ENCODE measurements at regions not wholly inside any gene's neighbourhood (a gene's known extent, or its start where the extent isn't known, plus 50 kb on each side); places are given as distances from the start of the nearest gene placed in this dataset.
"Not testable (repeated sequence)": the region's sequence is repeated elsewhere in the genome, so short reads cannot be mapped to it uniquely, and the experiment has no call there.

DNA sequence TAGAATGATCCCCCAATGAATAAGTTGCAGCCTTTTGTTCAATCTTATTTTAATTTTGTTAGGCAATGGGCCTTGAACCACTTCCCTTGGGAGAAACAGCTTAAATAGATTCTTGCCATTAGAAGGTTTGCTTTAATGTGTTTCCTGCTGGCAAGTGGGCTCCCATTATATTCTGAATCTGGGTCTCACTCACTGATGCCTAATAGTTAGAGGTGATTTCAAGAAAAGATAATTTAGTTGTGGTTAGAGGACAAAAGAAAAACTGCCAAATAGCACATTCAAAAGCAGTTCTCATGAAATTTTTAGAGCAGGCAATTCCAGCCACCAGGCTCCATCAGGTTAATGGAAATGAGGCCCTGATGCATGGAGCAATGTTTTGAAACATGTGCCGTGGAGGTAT is 362.6 kb upstream of the CHORDC1 start:
- Histone ChIP-seq H3K4me3 (ENCODE audit: low read depth in 1 of 2, low read length in 2 of 2) (no peak overlapping the region), H3K27me3 (ENCODE audit: control insufficient read depth in 1 of 2, insufficient read depth in 2 of 2, low read length in 2 of 2) (no peaks in the 10 kb centered on the region), H3K9ac (ENCODE audit: low read depth in 1 of 2, low read length in 2 of 2) (no peak overlapping the region), H3K9me3 (ENCODE audit: control insufficient read depth in 1 of 2, low read length in 2 of 2) (peaks cover 0 to 4% of the 10 kb centered on the region in 2 donors), H3K36me3 (ENCODE audit: control insufficient read depth in 1 of 2, insufficient read depth in 2 of 2, low read length in 2 of 2) (no peaks in the 10 kb centered on the region), H3K27ac (ENCODE audit: low read depth, low read length) (no peak overlapping the region), H3K4me1 (ENCODE audit: control insufficient read depth in 1 of 2, insufficient read depth in 2 of 2, low read length in 2 of 2) (no peaks in the 10 kb centered on the region)

DNA sequence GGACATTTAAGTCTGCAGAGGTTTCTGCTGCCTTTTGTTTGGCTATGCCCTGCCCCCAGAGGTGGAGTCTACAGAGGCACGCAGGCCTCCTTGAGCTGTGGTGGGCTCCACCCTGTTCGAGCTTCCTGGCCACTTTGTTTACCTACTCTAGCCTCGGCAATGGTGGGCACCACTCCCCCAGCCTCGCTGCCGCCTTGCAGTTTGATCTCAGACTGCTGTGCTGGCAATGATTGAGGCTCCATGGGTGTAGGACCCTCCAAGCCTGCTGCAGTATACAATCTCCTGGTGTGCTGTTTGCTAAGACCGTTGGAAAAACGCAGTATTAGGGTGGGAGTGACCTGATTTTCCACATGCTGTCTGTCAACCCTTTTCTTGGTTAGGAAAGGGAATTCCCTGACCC is 360.1 kb upstream of the CHORDC1 start:
- not testable (repeated sequence) for H3K27me3 ChIP-seq (ENCODE audit: control insufficient read depth in 1 of 2, insufficient read depth in 2 of 2, low read length in 2 of 2); H3K27ac ChIP-seq (ENCODE audit: low read depth, low read length); H3K9me3 ChIP-seq (ENCODE audit: control insufficient read depth in 1 of 2, low read length in 2 of 2); H3K9ac ChIP-seq (ENCODE audit: low read depth in 1 of 2, low read length in 2 of 2); H3K36me3 ChIP-seq (ENCODE audit: control insufficient read depth in 1 of 2, insufficient read depth in 2 of 2, low read length in 2 of 2); H3K4me1 ChIP-seq (ENCODE audit: control insufficient read depth in 1 of 2, insufficient read depth in 2 of 2, low read length in 2 of 2); H3K4me3 ChIP-seq (ENCODE audit: low read depth in 1 of 2, low read length in 2 of 2)

DNA sequence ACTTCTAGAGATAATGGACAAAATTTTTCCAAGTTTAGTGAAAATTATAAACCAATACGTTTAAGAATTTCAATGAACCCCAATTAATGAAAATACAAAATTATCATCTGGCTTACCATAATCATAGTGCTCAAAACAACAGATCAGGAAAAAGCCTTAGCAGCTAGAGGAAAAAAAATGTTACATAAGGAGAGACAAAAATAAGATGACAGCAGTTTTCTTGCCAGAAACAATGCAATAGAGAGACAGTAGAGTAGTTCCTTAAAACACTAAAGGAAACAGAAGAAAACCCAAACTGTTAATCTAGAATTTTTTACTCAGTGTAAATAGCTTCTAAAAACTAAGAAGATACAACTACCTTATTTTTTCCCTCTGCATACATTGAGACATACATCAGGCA is 341.7 kb upstream of the CHORDC1 start:
- Histone ChIP-seq H3K9me3 (ENCODE audit: control insufficient read depth in 1 of 2, low read length in 2 of 2) (no peaks in the 10 kb centered on the region), H3K27ac (ENCODE audit: low read depth, low read length) (no peak overlapping the region), H3K36me3 (ENCODE audit: control insufficient read depth in 1 of 2, insufficient read depth in 2 of 2, low read length in 2 of 2) (no peaks in the 10 kb centered on the region), H3K27me3 (ENCODE audit: control insufficient read depth in 1 of 2, insufficient read depth in 2 of 2, low read length in 2 of 2) (no peaks in the 10 kb centered on the region), H3K4me1 (ENCODE audit: control insufficient read depth in 1 of 2, insufficient read depth in 2 of 2, low read length in 2 of 2) (no peaks in the 10 kb centered on the region), H3K9ac (ENCODE audit: low read depth in 1 of 2, low read length in 2 of 2) (no peak overlapping the region), H3K4me3 (ENCODE audit: low read depth in 1 of 2, low read length in 2 of 2) (no peak overlapping the region)

- H3K9me3 ChIP-seq (ENCODE audit: control insufficient read depth in 1 of 2, low read length in 2 of 2): peaks cover 0 to 9% of the 10 kb centered on the region in 2 donors
- no peaks in the 10 kb centered on the region for H3K36me3 ChIP-seq (ENCODE audit: control insufficient read depth in 1 of 2, insufficient read depth in 2 of 2, low read length in 2 of 2)
- no peaks in the 10 kb centered on the region for H3K4me1 ChIP-seq (ENCODE audit: control insufficient read depth in 1 of 2, insufficient read depth in 2 of 2, low read length in 2 of 2)
- H3K4me3 ChIP-seq (ENCODE audit: low read depth in 1 of 2, low read length in 2 of 2): no peak overlapping the region
- H3K27ac ChIP-seq (ENCODE audit: low read depth, low read length): no peak overlapping the region
- H3K9ac ChIP-seq (ENCODE audit: low read depth in 1 of 2, low read length in 2 of 2): no peak overlapping the region
- no peaks in the 10 kb centered on the region for H3K27me3 ChIP-seq (ENCODE audit: control insufficient read depth in 1 of 2, insufficient read depth in 2 of 2, low read length in 2 of 2)
These were observed 335.5 kb upstream of the CHORDC1 start for GRCh38 chr11:90558328-90558865.

GRCh38 chr11:90556606-90557005 is 333.8 kb upstream of the CHORDC1 start:
- Histone ChIP-seq H3K27ac (ENCODE audit: low read depth, low read length) (no peak overlapping the region), H3K27me3 (ENCODE audit: control insufficient read depth in 1 of 2, insufficient read depth in 2 of 2, low read length in 2 of 2) (no peaks in the 10 kb centered on the region), H3K9me3 (ENCODE audit: control insufficient read depth in 1 of 2, low read length in 2 of 2) (peaks cover 0 to 11% of the 10 kb centered on the region in 2 donors), H3K4me1 (ENCODE audit: control insufficient read depth in 1 of 2, insufficient read depth in 2 of 2, low read length in 2 of 2) (no peaks in the 10 kb centered on the region), H3K36me3 (ENCODE audit: control insufficient read depth in 1 of 2, insufficient read depth in 2 of 2, low read length in 2 of 2) (no peaks in the 10 kb centered on the region), H3K4me3 (ENCODE audit: low read depth in 1 of 2, low read length in 2 of 2) (no peak overlapping the region), H3K9ac (ENCODE audit: low read depth in 1 of 2, low read length in 2 of 2) (no peak overlapping the region)

GRCh38 chr11:90556026-90556425 is 333.2 kb upstream of the CHORDC1 start:
- H3K36me3 ChIP-seq (ENCODE audit: control insufficient read depth in 1 of 2, insufficient read depth in 2 of 2, low read length in 2 of 2): no peaks in the 10 kb centered on the region
- H3K27ac ChIP-seq (ENCODE audit: low read depth, low read length): no peak overlapping the region
- H3K9ac ChIP-seq (ENCODE audit: low read depth in 1 of 2, low read length in 2 of 2): no peak overlapping the region
- H3K4me3 ChIP-seq (ENCODE audit: low read depth in 1 of 2, low read length in 2 of 2): no peak overlapping the region
- no peaks in the 10 kb centered on the region for H3K27me3 ChIP-seq (ENCODE audit: control insufficient read depth in 1 of 2, insufficient read depth in 2 of 2, low read length in 2 of 2)
- H3K4me1 ChIP-seq (ENCODE audit: control insufficient read depth in 1 of 2, insufficient read depth in 2 of 2, low read length in 2 of 2): no peaks in the 10 kb centered on the region
- peaks cover 0 to 11% of the 10 kb centered on the region in 2 donors for H3K9me3 ChIP-seq (ENCODE audit: control insufficient read depth in 1 of 2, low read length in 2 of 2)

- Histone ChIP-seq H3K27me3 (ENCODE audit: control insufficient read depth in 1 of 2, insufficient read depth in 2 of 2, low read length in 2 of 2) (no peaks in the 10 kb centered on the region), H3K36me3 (ENCODE audit: control insufficient read depth in 1 of 2, insufficient read depth in 2 of 2, low read length in 2 of 2) (no peaks in the 10 kb centered on the region), H3K4me1 (ENCODE audit: control insufficient read depth in 1 of 2, insufficient read depth in 2 of 2, low read length in 2 of 2) (no peaks in the 10 kb centered on the region), H3K9me3 (ENCODE audit: control insufficient read depth in 1 of 2, low read length in 2 of 2) (peaks cover 0 to 11% of the 10 kb centered on the region in 2 donors), H3K9ac (ENCODE audit: low read depth in 1 of 2, low read length in 2 of 2) (no peak overlapping the region), H3K27ac (ENCODE audit: low read depth, low read length) (no peak overlapping the region), H3K4me3 (ENCODE audit: low read depth in 1 of 2, low read length in 2 of 2) (no peak overlapping the region)
These were observed 332.6 kb upstream of the CHORDC1 start for GRCh38 chr11:90555477-90555876.

GRCh38 chr11:90542092-90542491 is 319.2 kb upstream of the CHORDC1 start:
- H3K4me3 ChIP-seq (ENCODE audit: low read depth in 1 of 2, low read length in 2 of 2): no peak overlapping the region
- no peaks in the 10 kb centered on the region for H3K36me3 ChIP-seq (ENCODE audit: control insufficient read depth in 1 of 2, insufficient read depth in 2 of 2, low read length in 2 of 2)
- no peak overlapping the region for H3K9ac ChIP-seq (ENCODE audit: low read depth in 1 of 2, low read length in 2 of 2)
- no peaks in the 10 kb centered on the region for H3K9me3 ChIP-seq (ENCODE audit: control insufficient read depth in 1 of 2, low read length in 2 of 2)
- no peaks in the 10 kb centered on the region for H3K27me3 ChIP-seq (ENCODE audit: control insufficient read depth in 1 of 2, insufficient read depth in 2 of 2, low read length in 2 of 2)
- H3K27ac ChIP-seq (ENCODE audit: low read depth, low read length): no peak overlapping the region
- H3K4me1 ChIP-seq (ENCODE audit: control insufficient read depth in 1 of 2, insufficient read depth in 2 of 2, low read length in 2 of 2): no peaks in the 10 kb centered on the region

- Histone ChIP-seq H3K27me3 (ENCODE audit: control insufficient read depth in 1 of 2, insufficient read depth in 2 of 2, low read length in 2 of 2) (no peaks in the 10 kb centered on the region), H3K9me3 (ENCODE audit: control insufficient read depth in 1 of 2, low read length in 2 of 2) (no peaks in the 10 kb centered on the region), H3K9ac (ENCODE audit: low read depth in 1 of 2, low read length in 2 of 2) (no peak overlapping the region), H3K36me3 (ENCODE audit: control insufficient read depth in 1 of 2, insufficient read depth in 2 of 2, low read length in 2 of 2) (no peaks in the 10 kb centered on the region), H3K4me1 (ENCODE audit: control insufficient read depth in 1 of 2, insufficient read depth in 2 of 2, low read length in 2 of 2) (no peaks in the 10 kb centered on the region), H3K27ac (ENCODE audit: low read depth, low read length) (no peak overlapping the region), H3K4me3 (ENCODE audit: low read depth in 1 of 2, low read length in 2 of 2) (no peak overlapping the region)
These were observed 313.5 kb upstream of the CHORDC1 start for GRCh38 chr11:90536301-90536700.

DNA sequence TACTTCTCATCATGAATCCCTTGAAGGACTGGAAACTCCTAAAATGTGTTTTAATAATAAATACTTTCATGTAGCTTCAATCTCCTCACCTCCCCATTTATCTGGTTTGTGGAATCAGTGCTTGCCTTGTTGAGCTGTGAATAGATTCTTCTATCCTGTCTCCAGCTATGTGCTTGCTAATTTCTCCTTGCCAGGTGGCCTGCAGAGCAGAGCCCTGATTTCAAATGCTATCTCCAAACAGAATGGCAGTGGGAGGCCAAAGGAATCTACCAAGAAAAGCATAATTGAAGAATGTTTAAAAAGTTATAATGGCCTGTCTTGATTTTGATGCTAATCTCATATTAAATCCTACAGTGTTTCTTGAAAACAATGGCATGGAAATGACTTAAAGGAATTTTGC is 309.3 kb upstream of the CHORDC1 start:
- no peaks in the 10 kb centered on the region for H3K4me1 ChIP-seq (ENCODE audit: control insufficient read depth in 1 of 2, insufficient read depth in 2 of 2, low read length in 2 of 2)
- H3K27ac ChIP-seq (ENCODE audit: low read depth, low read length): no peak overlapping the region
- H3K27me3 ChIP-seq (ENCODE audit: control insufficient read depth in 1 of 2, insufficient read depth in 2 of 2, low read length in 2 of 2): no peaks in the 10 kb centered on the region
- H3K9me3 ChIP-seq (ENCODE audit: control insufficient read depth in 1 of 2, low read length in 2 of 2): no peaks in the 10 kb centered on the region
- no peak overlapping the region for H3K9ac ChIP-seq (ENCODE audit: low read depth in 1 of 2, low read length in 2 of 2)
- no peaks in the 10 kb centered on the region for H3K36me3 ChIP-seq (ENCODE audit: control insufficient read depth in 1 of 2, insufficient read depth in 2 of 2, low read length in 2 of 2)
- no peak overlapping the region for H3K4me3 ChIP-seq (ENCODE audit: low read depth in 1 of 2, low read length in 2 of 2)

- Histone ChIP-seq H3K4me1 (ENCODE audit: control insufficient read depth in 1 of 2, insufficient read depth in 2 of 2, low read length in 2 of 2) (no peaks in the 10 kb centered on the region), H3K27ac (ENCODE audit: low read depth, low read length) (no peak overlapping the region), H3K27me3 (ENCODE audit: control insufficient read depth in 1 of 2, insufficient read depth in 2 of 2, low read length in 2 of 2) (no peaks in the 10 kb centered on the region), H3K9me3 (ENCODE audit: control insufficient read depth in 1 of 2, low read length in 2 of 2) (no peaks in the 10 kb centered on the region), H3K4me3 (ENCODE audit: low read depth in 1 of 2, low read length in 2 of 2) (no peak overlapping the region), H3K36me3 (ENCODE audit: control insufficient read depth in 1 of 2, insufficient read depth in 2 of 2, low read length in 2 of 2) (no peaks in the 10 kb centered on the region), H3K9ac (ENCODE audit: low read depth in 1 of 2, low read length in 2 of 2) (no peak overlapping the region)
These were observed 308.2 kb upstream of the CHORDC1 start for GRCh38 chr11:90531001-90531400.

Data from duodenal mucosa (tissue), 2 donors.